WTC11 (cell line): ENCODE measurements at regions not wholly inside any gene's neighbourhood (a gene's known extent, or its start where the extent isn't known, plus 50 kb on each side); places are given as distances from the start of the nearest gene placed in this dataset.
"Not testable (repeated sequence)": the region's sequence is repeated elsewhere in the genome, so short reads cannot be mapped to it uniquely, and the experiment has no call there.

Experiments used
- ATAC-seq: fragments of 200-7000 bp; cut with Tn5 transposase; 2 replicates; pipeline ENCODE4 v1.10.0; 2021; ENCODE audit warnings: mild to moderate bottlenecking, moderate library complexity
- CTCF ChIA-PET: fragments of 300-600 bp; sonication (Branson Sonifier 250); formaldehyde crosslinking; loops from one replicate; lab custom pipeline; 2021; ENCODE audit warnings: antibody characterized with exemption; lab: Charles Lee
- POLR2A ChIA-PET: fragments of 350-600 bp; sonication (Branson Sonifier 250); formaldehyde crosslinking; loops from one replicate; lab custom pipeline; 2021; ENCODE audit warnings: antibody characterized with exemption; lab: Charles Lee
- DNase-seq: peaks from one replicate; pipeline ENCODE4 v3.0.0; 2021; ENCODE audit warnings: low spot score
- H3K27ac Mint-ChIP-seq: 2 replicates; pipeline ENCODE4 v1.8.0; 2021; ENCODE audit warnings: mixed read lengths
- H3K27me3 Mint-ChIP-seq: 2 replicates; pipeline ENCODE4 v1.8.0; 2021; ENCODE audit warnings: low read depth, mild to moderate bottlenecking, moderate library complexity, mixed read lengths
- H3K36me3 Mint-ChIP-seq: 2 replicates; pipeline ENCODE4 v1.8.0; 2021; ENCODE audit warnings: mixed read lengths
- H3K4me1 Mint-ChIP-seq: 2 replicates; pipeline ENCODE4 v1.8.0; 2022; ENCODE audit warnings: mixed read lengths
- H3K4me3 Mint-ChIP-seq: 2 replicates; pipeline ENCODE4 v1.8.0; 2021; ENCODE audit warnings: mild to moderate bottlenecking, moderate library complexity, mixed read lengths
- H3K9me3 Mint-ChIP-seq: 2 replicates; pipeline ENCODE4 v1.8.0; 2021; ENCODE audit warnings: mixed read lengths

- ATAC-seq, H3K36me3 Mint-ChIP-seq, POLR2A ChIA-PET, H3K4me1 Mint-ChIP-seq, CTCF ChIA-PET, H3K27me3 Mint-ChIP-seq, H3K27ac Mint-ChIP-seq, H3K9me3 Mint-ChIP-seq, DNase-seq, H3K4me3 Mint-ChIP-seq: not testable (repeated sequence)
Observed at GRCh38 chr1:120617493-120617892, 106.3 kb upstream of the NBPF26 start.

GRCh38 chr1:120619867-120620692, 103.7 kb upstream of the NBPF26 start:
- DNase-seq, POLR2A ChIA-PET, H3K4me1 Mint-ChIP-seq, CTCF ChIA-PET, H3K9me3 Mint-ChIP-seq, H3K36me3 Mint-ChIP-seq, H3K4me3 Mint-ChIP-seq, H3K27ac Mint-ChIP-seq, H3K27me3 Mint-ChIP-seq: not testable (repeated sequence)
- peak; percentile 74 for ATAC-seq

GRCh38 chr1:120620693-120620969, 103.1 kb upstream of the NBPF26 start:
- not testable (repeated sequence) for H3K27ac Mint-ChIP-seq

GRCh38 chr1:120621278-120621677, 102.5 kb upstream of the NBPF26 start:
- H3K27ac Mint-ChIP-seq, H3K4me3 Mint-ChIP-seq, H3K4me1 Mint-ChIP-seq, DNase-seq, H3K27me3 Mint-ChIP-seq, H3K36me3 Mint-ChIP-seq, H3K9me3 Mint-ChIP-seq, CTCF ChIA-PET, ATAC-seq, POLR2A ChIA-PET: not testable (repeated sequence)

More at GRCh38 chr1:120620693-120620969, 103.1 kb upstream of the NBPF26 start:
- H3K9me3 Mint-ChIP-seq, CTCF ChIA-PET, H3K4me3 Mint-ChIP-seq, POLR2A ChIA-PET, H3K36me3 Mint-ChIP-seq, H3K4me1 Mint-ChIP-seq, DNase-seq, H3K27me3 Mint-ChIP-seq: not testable (repeated sequence)
- ATAC-seq = peak; percentile 84

- CTCF ChIA-PET, H3K4me3 Mint-ChIP-seq, H3K9me3 Mint-ChIP-seq, H3K27me3 Mint-ChIP-seq, ATAC-seq, H3K36me3 Mint-ChIP-seq, H3K4me1 Mint-ChIP-seq, POLR2A ChIA-PET, DNase-seq, H3K27ac Mint-ChIP-seq: not testable (repeated sequence)
Observed at GRCh38 chr1:120623539-120623938, 100.2 kb upstream of the NBPF26 start.

- POLR2A ChIA-PET, H3K27me3 Mint-ChIP-seq, ATAC-seq, H3K36me3 Mint-ChIP-seq, H3K9me3 Mint-ChIP-seq, DNase-seq, H3K4me3 Mint-ChIP-seq, H3K27ac Mint-ChIP-seq, CTCF ChIA-PET, H3K4me1 Mint-ChIP-seq: not testable (repeated sequence)
Observed at GRCh38 chr1:120624565-120625064, 99.1 kb upstream of the NBPF26 start.

- CTCF ChIA-PET, H3K9me3 Mint-ChIP-seq, POLR2A ChIA-PET, H3K36me3 Mint-ChIP-seq, DNase-seq, H3K27me3 Mint-ChIP-seq, ATAC-seq, H3K4me1 Mint-ChIP-seq, H3K4me3 Mint-ChIP-seq, H3K27ac Mint-ChIP-seq: not testable (repeated sequence)
Observed at GRCh38 chr1:120629832-120630455, 93.8 kb upstream of the NBPF26 start.

- H3K4me1 Mint-ChIP-seq, DNase-seq, H3K27me3 Mint-ChIP-seq, H3K27ac Mint-ChIP-seq, CTCF ChIA-PET, H3K36me3 Mint-ChIP-seq, POLR2A ChIA-PET, H3K4me3 Mint-ChIP-seq, H3K9me3 Mint-ChIP-seq, ATAC-seq: not testable (repeated sequence)
Observed at GRCh38 chr1:120634816-120635806, 88.6 kb upstream of the NBPF26 start.

- H3K36me3 Mint-ChIP-seq, H3K9me3 Mint-ChIP-seq, POLR2A ChIA-PET, CTCF ChIA-PET, H3K27ac Mint-ChIP-seq, H3K4me1 Mint-ChIP-seq, H3K27me3 Mint-ChIP-seq, H3K4me3 Mint-ChIP-seq, DNase-seq, ATAC-seq: not testable (repeated sequence)
Observed at GRCh38 chr1:120640261-120641013, 83.3 kb upstream of the NBPF26 start.

GRCh38 chr1:120641014-120641302, 82.8 kb upstream of the NBPF26 start:
- H3K36me3 Mint-ChIP-seq, H3K27me3 Mint-ChIP-seq, DNase-seq, POLR2A ChIA-PET, H3K4me3 Mint-ChIP-seq, CTCF ChIA-PET, H3K4me1 Mint-ChIP-seq, H3K9me3 Mint-ChIP-seq, H3K27ac Mint-ChIP-seq, ATAC-seq: not testable (repeated sequence)

- not testable (repeated sequence) for H3K4me3 Mint-ChIP-seq, ATAC-seq
Observed at GRCh38 chr1:120647182-120647581, 76.6 kb upstream of the NBPF26 start.

More at GRCh38 chr1:120647182-120647581, 76.6 kb upstream of the NBPF26 start:
- H3K27ac Mint-ChIP-seq, CTCF ChIA-PET, H3K9me3 Mint-ChIP-seq, H3K4me1 Mint-ChIP-seq, DNase-seq, H3K36me3 Mint-ChIP-seq, POLR2A ChIA-PET, H3K27me3 Mint-ChIP-seq: not testable (repeated sequence)
